ENCODE measurements at regions not wholly inside any gene's neighbourhood (a gene's known extent, or its start where the extent isn't known, plus 50 kb on each side); places are given as distances from the start of the nearest gene placed in this dataset.

GRCh38 chr12:40598073-40598472 lies 94.2 kb upstream of the CNTN1 start:
- TF ChIP-seq, protein P1, sequence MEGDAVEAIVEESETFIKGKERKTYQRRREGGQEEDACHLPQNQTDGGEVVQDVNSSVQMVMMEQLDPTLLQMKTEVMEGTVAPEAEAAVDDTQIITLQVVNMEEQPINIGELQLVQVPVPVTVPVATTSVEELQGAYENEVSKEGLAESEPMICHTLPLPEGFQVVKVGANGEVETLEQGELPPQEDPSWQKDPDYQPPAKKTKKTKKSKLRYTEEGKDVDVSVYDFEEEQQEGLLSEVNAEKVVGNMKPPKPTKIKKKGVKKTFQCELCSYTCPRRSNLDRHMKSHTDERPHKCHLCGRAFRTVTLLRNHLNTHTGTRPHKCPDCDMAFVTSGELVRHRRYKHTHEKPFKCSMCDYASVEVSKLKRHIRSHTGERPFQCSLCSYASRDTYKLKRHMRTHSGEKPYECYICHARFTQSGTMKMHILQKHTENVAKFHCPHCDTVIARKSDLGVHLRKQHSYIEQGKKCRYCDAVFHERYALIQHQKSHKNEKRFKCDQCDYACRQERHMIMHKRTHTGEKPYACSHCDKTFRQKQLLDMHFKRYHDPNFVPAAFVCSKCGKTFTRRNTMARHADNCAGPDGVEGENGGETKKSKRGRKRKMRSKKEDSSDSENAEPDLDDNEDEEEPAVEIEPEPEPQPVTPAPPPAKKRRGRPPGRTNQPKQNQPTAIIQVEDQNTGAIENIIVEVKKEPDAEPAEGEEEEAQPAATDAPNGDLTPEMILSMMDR (conservative IDR thresholded peaks at IDR 0.05 in 1 of 2, IDR thresholded peaks at IDR 0.05 in 1 of 2; ENCODE audit: low read depth in 1 of 2, low read length in 2 of 2) = no peak
- TF ChIP-seq EZH2 (IDR thresholded peaks at IDR 0.05; ENCODE audit: low read length, missing control alignments) = no peak
